GM12865 (cell line): ENCODE measurements at regions not wholly inside any gene's neighbourhood (a gene's known extent, or its start where the extent isn't known, plus 50 kb on each side); places are given as distances from the start of the nearest gene placed in this dataset.
"Not testable (repeated sequence)": the region's sequence is repeated elsewhere in the genome, so short reads cannot be mapped to it uniquely, and the experiment has no call there.

Source experiments
- DNase-seq: peaks from one replicate; pipeline ENCODE4 v3.0.0; 2010; ENCODE audit warnings: low read depth
- H3K4me3 ChIP-seq: 2 replicates; pipeline ENCODE4 v1.5.1; 2011; ENCODE audit warnings: mild to moderate bottlenecking, low read depth, low read length, control low read depth
- CTCF ChIP-seq: IDR thresholded peaks from 2 replicates; pipeline ENCODE4 v1.5.1; 2011; ENCODE audit warnings: low read length, control low read depth, low read depth, inconsistent platforms; ENCODE audit not compliant: insufficient read depth; ENCODE audit errors: missing control alignments

- no peak for DNase-seq
- no peak for TF ChIP-seq CTCF
- H3K4me3 ChIP-seq: no peak overlapping the region
Observed at GRCh38 chr12:131280426-131280825, 326.7 kb downstream of the ADGRD1 start.

DNA sequence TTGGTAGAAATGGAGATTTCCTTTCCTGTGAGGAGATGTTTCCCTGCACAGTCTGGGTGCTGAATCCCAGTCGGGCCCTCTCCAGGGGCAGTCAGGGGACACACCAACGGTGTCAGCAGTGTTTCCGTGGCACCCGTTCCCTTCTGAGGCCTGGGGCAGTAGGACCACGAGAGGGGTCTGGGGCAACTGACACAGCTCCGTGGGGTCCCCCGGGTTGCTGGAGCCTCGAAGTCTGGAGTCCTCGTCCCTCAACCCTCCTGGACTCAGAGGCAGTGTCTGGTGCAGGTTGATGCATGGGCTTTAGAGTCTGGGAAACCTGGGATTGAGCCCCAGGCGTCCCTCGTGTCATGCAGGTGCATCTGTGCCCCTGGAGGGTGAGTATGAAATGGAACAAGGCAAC is 327.3 kb downstream of the ADGRD1 start:
- no peak for DNase-seq
- no peak for TF ChIP-seq CTCF
- no peak overlapping the region for H3K4me3 ChIP-seq

- TF ChIP-seq CTCF: no peak
- no peak overlapping the region for H3K4me3 ChIP-seq
- no peak for DNase-seq
Observed at GRCh38 chr12:131282292-131283080, 328.8 kb downstream of the ADGRD1 start.

DNA sequence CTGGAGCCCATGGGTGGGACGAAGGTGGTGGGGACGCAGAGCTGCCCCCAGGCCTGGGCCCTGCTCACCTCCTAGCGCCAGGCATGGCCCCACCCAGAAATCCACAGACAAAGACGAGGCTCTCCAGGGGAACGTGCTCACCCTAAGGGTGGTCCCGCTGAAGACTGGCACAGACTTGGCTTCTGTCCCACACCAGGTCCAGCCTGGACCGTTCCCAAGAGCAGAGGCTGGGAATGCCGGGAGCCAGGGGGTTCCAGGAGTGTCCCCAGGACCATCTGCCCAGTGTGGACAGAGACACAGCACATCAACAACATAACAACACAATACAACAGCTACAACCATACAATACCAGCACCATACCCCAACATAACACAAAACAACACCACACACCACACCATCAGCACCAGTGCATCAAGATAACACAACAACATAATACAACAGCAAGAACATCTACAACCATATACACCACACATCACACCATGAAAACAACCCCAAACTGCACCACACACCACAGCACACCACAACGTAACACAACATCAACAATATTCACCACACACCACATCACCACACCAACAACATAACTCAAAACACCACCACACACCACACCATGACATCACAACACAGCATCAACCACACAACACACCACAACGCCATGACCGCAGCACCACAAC is 329.6 kb downstream of the ADGRD1 start:
- H3K4me3 ChIP-seq: no peak overlapping the region
- TF ChIP-seq CTCF: no peak
- no peak for DNase-seq

- not testable (repeated sequence) for H3K4me3 ChIP-seq, DNase-seq
Observed at GRCh38 chr12:131283862-131284825, 330.4 kb downstream of the ADGRD1 start.

DNA sequence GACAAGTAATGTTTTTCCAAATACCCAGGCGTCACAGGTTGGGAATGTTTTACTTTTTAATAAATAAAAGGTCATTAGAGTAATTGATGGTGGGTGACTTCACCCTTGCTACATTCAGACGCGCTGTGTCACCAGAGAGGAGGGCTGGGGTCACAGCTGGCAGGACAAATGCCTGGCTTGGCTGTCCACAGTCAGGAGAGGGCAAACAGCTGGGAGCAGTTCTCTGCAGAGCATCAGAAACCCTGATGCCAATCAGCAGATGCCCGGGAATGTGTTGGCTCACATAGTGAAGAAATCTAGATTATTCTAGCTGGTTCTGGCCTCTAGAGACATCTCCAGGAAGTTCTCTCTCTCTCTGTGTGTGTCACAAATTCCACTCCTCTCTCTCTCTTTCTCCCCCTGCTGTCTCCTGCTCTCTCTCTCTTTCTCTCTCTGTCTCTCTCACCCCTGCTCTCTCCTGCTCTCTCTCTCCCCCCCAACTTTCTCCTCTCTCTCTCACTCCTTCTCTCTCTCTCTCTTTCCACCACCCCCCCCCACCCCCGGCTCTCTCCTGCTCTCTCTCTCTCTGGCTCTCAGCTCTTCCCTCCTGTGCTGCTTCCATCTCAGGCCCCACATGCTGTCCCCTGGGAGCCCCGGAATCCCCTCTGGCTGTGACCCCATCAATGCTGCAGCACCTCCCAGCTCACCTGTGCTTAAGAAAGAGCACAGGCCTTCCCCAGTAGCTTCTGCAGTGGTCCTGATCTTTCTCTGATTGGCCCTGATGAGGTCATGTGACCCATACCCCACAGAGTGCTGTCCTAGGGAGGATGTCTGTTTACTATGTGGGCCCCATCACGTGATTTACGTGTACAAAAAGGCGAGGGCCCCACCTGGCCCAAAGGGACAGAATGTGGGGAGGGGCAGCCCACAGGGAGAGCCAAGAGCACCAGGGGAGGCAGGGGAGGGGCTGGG is 331.5 kb downstream of the ADGRD1 start:
- DNase-seq, H3K4me3 ChIP-seq: not testable (repeated sequence)

DNA sequence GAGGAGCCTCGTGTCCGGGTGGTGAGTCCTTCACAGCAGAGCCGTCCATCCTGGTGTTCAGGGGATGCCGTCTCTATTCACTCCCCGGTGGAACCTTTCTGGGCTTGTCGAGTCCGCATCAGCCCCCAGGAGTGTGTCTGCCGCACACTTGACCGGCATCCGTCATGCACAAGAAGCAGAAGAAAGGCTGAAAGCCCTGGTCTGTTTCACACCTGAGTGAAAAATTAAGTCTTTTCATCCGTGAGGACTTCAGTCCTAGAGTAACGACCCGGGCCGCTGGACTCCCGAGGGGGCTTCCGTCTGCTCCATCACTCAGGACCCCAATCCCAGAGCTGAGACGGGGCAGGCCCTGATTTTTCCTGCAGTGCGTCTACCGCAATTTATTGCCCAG is 332.2 kb downstream of the ADGRD1 start:
- not testable (repeated sequence) for DNase-seq, H3K4me3 ChIP-seq

DNA sequence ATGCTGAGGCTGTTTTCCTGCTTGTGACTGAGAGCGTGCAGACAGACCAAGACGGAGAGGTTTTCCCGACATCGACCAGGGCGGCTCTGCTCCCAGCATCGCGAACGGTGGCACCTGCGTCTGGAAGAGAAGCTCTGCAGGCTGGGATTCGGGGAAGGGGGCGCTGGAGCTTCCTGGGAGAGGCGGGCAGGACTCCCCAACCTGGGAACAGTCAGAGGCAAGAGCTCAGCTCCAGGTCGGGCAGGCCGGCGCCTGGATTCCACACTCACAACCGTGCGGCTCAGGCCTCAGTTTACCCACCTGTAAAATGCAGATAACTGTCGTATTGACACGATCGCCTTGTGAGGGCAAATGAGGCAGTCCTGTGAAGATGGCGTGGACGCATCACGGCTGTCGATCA is 332.6 kb downstream of the ADGRD1 start:
- DNase-seq, H3K4me3 ChIP-seq: not testable (repeated sequence)
